ENCODE measurements at regions not wholly inside any gene's neighbourhood (a gene's known extent, or its start where the extent isn't known, plus 50 kb on each side); places are given as distances from the start of the nearest gene placed in this dataset.

DNA sequence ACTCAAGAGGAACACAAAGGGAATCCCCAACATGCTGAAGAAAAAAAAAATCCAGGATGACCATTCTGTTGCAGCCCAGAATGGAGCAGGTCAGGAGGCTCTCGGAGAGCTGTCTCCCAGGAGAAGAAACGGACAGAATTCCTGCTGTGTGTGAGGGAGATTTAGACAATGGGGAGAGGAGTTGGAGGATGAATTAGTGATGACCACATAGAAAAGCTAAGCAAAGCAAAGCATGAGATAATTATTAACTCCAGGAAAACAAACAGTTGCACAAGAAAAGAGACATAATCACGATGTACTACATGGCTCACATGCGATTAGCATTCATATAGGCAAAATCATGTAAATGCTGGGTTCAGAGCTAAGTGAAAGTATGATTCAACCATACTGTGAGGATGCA is 61.1 kb upstream of the SMYD2 start:
- no peak for TF ChIP-seq POLR2AphosphoS5 (IDR thresholded peaks at IDR 0.05; ENCODE audit: low read depth, low read length)
- TF ChIP-seq, protein P1, sequence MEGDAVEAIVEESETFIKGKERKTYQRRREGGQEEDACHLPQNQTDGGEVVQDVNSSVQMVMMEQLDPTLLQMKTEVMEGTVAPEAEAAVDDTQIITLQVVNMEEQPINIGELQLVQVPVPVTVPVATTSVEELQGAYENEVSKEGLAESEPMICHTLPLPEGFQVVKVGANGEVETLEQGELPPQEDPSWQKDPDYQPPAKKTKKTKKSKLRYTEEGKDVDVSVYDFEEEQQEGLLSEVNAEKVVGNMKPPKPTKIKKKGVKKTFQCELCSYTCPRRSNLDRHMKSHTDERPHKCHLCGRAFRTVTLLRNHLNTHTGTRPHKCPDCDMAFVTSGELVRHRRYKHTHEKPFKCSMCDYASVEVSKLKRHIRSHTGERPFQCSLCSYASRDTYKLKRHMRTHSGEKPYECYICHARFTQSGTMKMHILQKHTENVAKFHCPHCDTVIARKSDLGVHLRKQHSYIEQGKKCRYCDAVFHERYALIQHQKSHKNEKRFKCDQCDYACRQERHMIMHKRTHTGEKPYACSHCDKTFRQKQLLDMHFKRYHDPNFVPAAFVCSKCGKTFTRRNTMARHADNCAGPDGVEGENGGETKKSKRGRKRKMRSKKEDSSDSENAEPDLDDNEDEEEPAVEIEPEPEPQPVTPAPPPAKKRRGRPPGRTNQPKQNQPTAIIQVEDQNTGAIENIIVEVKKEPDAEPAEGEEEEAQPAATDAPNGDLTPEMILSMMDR (IDR thresholded peaks at IDR 0.05) = no peak
